Transverse colon (tissue), 4 donors: ENCODE measurements at regions not wholly inside any gene's neighbourhood (a gene's known extent, or its start where the extent isn't known, plus 50 kb on each side); places are given as distances from the start of the nearest gene placed in this dataset.

ENCODE experiments used
- DNase-seq: peaks from one replicate; pipeline ENCODE4 v3.0.0-alpha.2; 2019
- H3K27ac ChIP-seq, 4 donors: fragments of 200-600 bp; sonication (generic); 2 replicates each; pipeline ENCODE4 v1.5.1; 2016 to 2018; ENCODE audit warnings: inconsistent platforms in 4 of 4
- H3K27me3 ChIP-seq: fragments of 200-600 bp; sonication (generic); 2 replicates; pipeline ENCODE4 v1.5.1; 2017; ENCODE audit warnings: inconsistent platforms
- H3K36me3 ChIP-seq, 4 donors: fragments of 200-600 bp; sonication (generic); 2 replicates each; pipeline ENCODE4 v1.5.1; 2017 to 2019; ENCODE audit warnings: inconsistent platforms in 4 of 4
- H3K4me1 ChIP-seq, 4 donors: fragments of 200-600 bp; sonication (generic); 2 replicates each; pipeline ENCODE4 v1.5.1; 2017 to 2020; ENCODE audit warnings: inconsistent platforms in 4 of 4
- H3K4me3 ChIP-seq, 4 donors: fragments of 200-600 bp; sonication (generic); 1 replicate in 1 of 4; 2 replicates in 3 of 4; pipeline versions ENCODE4 v1.5.1 to v1.6.1; 2017 to 2019; ENCODE audit warnings: inconsistent platforms in 4 of 4
- H3K9me3 ChIP-seq, 2 donors: fragments of 200-600 bp; sonication (generic); 2 replicates each; pipeline ENCODE4 v1.5.1; 2017 to 2019; ENCODE audit warnings: inconsistent platforms in 2 of 2
- CTCF ChIP-seq, 5 experiments: fragments of 200-600 bp in 3 of 5; fragments of 450-650 bp in 2 of 5; sonication (generic) in 3 of 5; IDR thresholded peaks; 1 replicate in 2 of 5; 2 replicates in 3 of 5; pipeline ENCODE4 v1.5.1; 2016 to 2017; ENCODE audit warnings: antibody characterized with exemption in 5 of 5, inconsistent platforms in 3 of 5, mild to moderate bottlenecking in 2 of 5, moderate library complexity in 1 of 5
- EP300 ChIP-seq: sonication (generic); formaldehyde crosslinking; IDR thresholded peaks from one replicate; pipeline ENCODE4 v1.6.1; 2017; ENCODE audit warnings: antibody characterized with exemption, low read depth
- POLR2A ChIP-seq: fragments of 450-650 bp; IDR thresholded peaks from one replicate; pipeline ENCODE4 v1.6.1; 2016; ENCODE audit warnings: antibody characterized with exemption, mild to moderate bottlenecking, moderate library complexity
- POLR2AphosphoS5 ChIP-seq, 3 donors: sonication (generic); formaldehyde crosslinking; IDR thresholded peaks; one replicate each; pipeline ENCODE4 v1.6.1; 2016; ENCODE audit warnings: antibody characterized with exemption in 3 of 3
- whole genome bisulfite sequencing, 2 donors: methylation state at CpG; one replicate each; pipeline ENCODE4 v1.1.5; 2018; ENCODE audit warnings: low coverage in 1 of 2; 5-methylcytosine and 5-hydroxymethylcytosine counted together
- in situ Hi-C, 4 donors: fragments of 200-750 bp; cut with MboI; loops; one replicate each; pipeline versions ENCODE4 v1.15.0 to v1.15.1; 2017; ENCODE audit warnings: low sequenced_read_pairs in 3 of 4, low pct_ligation_motif_present in 1 of 4, low pct_unique_long_range_greater_than_20kb in 1 of 4
- intact Hi-C: fragments of 100-400 bp; cut with DNase I; formaldehyde crosslinking; loops from one replicate; pipeline ENCODE4 v1.15.1; 2023; ENCODE audit warnings: low total_unique reads

GRCh38 chr9:20028192-20028848, 239.5 kb upstream of the SLC24A2 start:
- intact Hi-C loops: no loop called here
- Histone ChIP-seq H3K9me3 (no peaks in the 10 kb centered on the region), H3K4me1 (no peaks in the 10 kb centered on the region), H3K27me3 (no peaks in the 10 kb centered on the region), H3K4me3 (no peak overlapping the region), H3K27ac (no peak overlapping the region), H3K36me3 (no peaks in the 10 kb centered on the region)
- WGBS, 2 donors: 34% methylated on average over 6 of the region's 6 CpGs; no CpG with 5 or more reads in 1 of the 2 donors
- DNase-seq: no peak
- TF ChIP-seq EP300 (no peak), CTCF (IDR thresholded peaks at IDR 0.05) (no peak), POLR2A (no peak), POLR2AphosphoS5 (IDR thresholded peaks at IDR 0.05) (no peak)
- in situ Hi-C loops: no loop called here

GRCh38 chr9:20023961-20024571, 235.2 kb upstream of the SLC24A2 start:
- Histone ChIP-seq H3K27ac (no peak overlapping the region), H3K4me1 (no peaks in the 10 kb centered on the region), H3K4me3 (no peak overlapping the region), H3K9me3 (no peaks in the 10 kb centered on the region), H3K36me3 (no peaks in the 10 kb centered on the region), H3K27me3 (no peaks in the 10 kb centered on the region)
- in situ Hi-C loops (loop anchor here in 1 of 4 donors (25.0 kb wide), 2 partner anchors 88 to 112 kb away; no protein-coding TSS in a partner anchor), intact Hi-C loops (no loop called here)
- TF ChIP-seq POLR2A: no peak
- no peak for TF ChIP-seq EP300
- no peak for TF ChIP-seq POLR2AphosphoS5 (IDR thresholded peaks at IDR 0.05)
- no peak for TF ChIP-seq CTCF (IDR thresholded peaks at IDR 0.05)
- no peak for DNase-seq
- WGBS, 2 donors: 69 to 72% methylated on average over 8 of the region's 8 CpGs

GRCh38 chr9:20023210-20023905, 234.5 kb upstream of the SLC24A2 start:
- no peak overlapping the region for H3K27ac ChIP-seq

GRCh38 chr9:20022410-20022809, 233.6 kb upstream of the SLC24A2 start:
- TF ChIP-seq CTCF (IDR thresholded peaks at IDR 0.05): no peak
- TF ChIP-seq EP300: no peak
- no peak for TF ChIP-seq POLR2A
- no peak for TF ChIP-seq POLR2AphosphoS5 (IDR thresholded peaks at IDR 0.05)
- no peaks in the 10 kb centered on the region for H3K4me1 ChIP-seq
- no peaks in the 10 kb centered on the region for H3K9me3 ChIP-seq
- no peak for DNase-seq
- H3K36me3 ChIP-seq: no peaks in the 10 kb centered on the region
- WGBS, 2 donors: 54 to 70% methylated on average over 2 of the region's 2 CpGs
- no peaks in the 10 kb centered on the region for H3K27me3 ChIP-seq
- no peak overlapping the region for H3K4me3 ChIP-seq
- no peak overlapping the region for H3K27ac ChIP-seq
- in situ Hi-C loops: loop anchor here in 1 of 4 donors (25.0 kb wide), 2 partner anchors 90 to 110 kb away; no protein-coding TSS in a partner anchor
- intact Hi-C loops: no loop called here

More at GRCh38 chr9:20023210-20023905, 234.5 kb upstream of the SLC24A2 start:
- in situ Hi-C loops (loop anchor here in 1 of 4 donors (25.0 kb wide), 2 partner anchors 89 to 111 kb away; no protein-coding TSS in a partner anchor), intact Hi-C loops (no loop called here)
- Histone ChIP-seq H3K9me3 (no peaks in the 10 kb centered on the region), H3K36me3 (no peaks in the 10 kb centered on the region), H3K4me1 (no peaks in the 10 kb centered on the region), H3K4me3 (no peak overlapping the region), H3K27me3 (no peaks in the 10 kb centered on the region)
- DNase-seq: no peak
- TF ChIP-seq EP300 (no peak), POLR2A (no peak)
- WGBS, 2 donors: 83 to 86% methylated on average over 1 of the region's 1 CpG
